SK-N-SH treated with all-trans-retinoic acid at 6 μM for 48 hours (cell line): ENCODE measurements at regions not wholly inside any gene's neighbourhood (a gene's known extent, or its start where the extent isn't known, plus 50 kb on each side); places are given as distances from the start of the nearest gene placed in this dataset.

Experiments used
- ARNTL ChIP-seq: fragments of 450-650 bp; formaldehyde crosslinking; IDR thresholded peaks from 2 replicates; pipeline ENCODE4 v1.5.0; 2020; ENCODE audit warnings: low read depth, mild to moderate bottlenecking, moderate library complexity, borderline replicate concordance
- CSDC2 ChIP-seq: fragments of 250-450 bp; sonication (Bioruptor Pico); IDR thresholded peaks from 2 replicates; pipeline ENCODE4 v1.5.0; 2020; ENCODE audit warnings: mild to moderate bottlenecking, moderate library complexity
- ESRRG ChIP-seq: fragments of 250-450 bp; sonication (Bioruptor Pico); IDR thresholded peaks from 2 replicates; pipeline ENCODE4 v1.6.1; 2021; ENCODE audit warnings: mild to moderate bottlenecking
- ISL1 ChIP-seq: fragments of 250-450 bp; sonication (Bioruptor Pico); IDR thresholded peaks from 2 replicates; pipeline ENCODE4 v2.1.2; 2022; ENCODE audit warnings: mild to moderate bottlenecking, moderate library complexity
- PPARA ChIP-seq: fragments of 250-450 bp; sonication (Bioruptor Pico); IDR thresholded peaks from 2 replicates; pipeline ENCODE4 v1.5.0; 2020; ENCODE audit warnings: mild to moderate bottlenecking, borderline replicate concordance
- RARB ChIP-seq: fragments of 250-450 bp; sonication (Bioruptor Pico); IDR thresholded peaks from 2 replicates; pipeline ENCODE4 v1.8.0; 2021; ENCODE audit warnings: mild to moderate bottlenecking, moderate library complexity
- TCF4 ChIP-seq: fragments of 250-450 bp; sonication (Bioruptor Pico); IDR thresholded peaks from 2 replicates; pipeline ENCODE4 v1.8.0; 2021; ENCODE audit warnings: mild to moderate bottlenecking, moderate library complexity, borderline replicate concordance
- TOX ChIP-seq: fragments of 250-450 bp; sonication (Bioruptor Pico); IDR thresholded peaks from 2 replicates; pipeline ENCODE4 v1.8.0; 2021; ENCODE audit warnings: mild to moderate bottlenecking, moderate library complexity, borderline replicate concordance
- ZFP3 ChIP-seq: fragments of 250-450 bp; sonication (Bioruptor Pico); IDR thresholded peaks from 2 replicates; pipeline ENCODE4 v1.5.0; 2020; ENCODE audit warnings: mild to moderate bottlenecking, moderate library complexity
- ZFP30 ChIP-seq: fragments of 450-650 bp; formaldehyde crosslinking; IDR thresholded peaks from 2 replicates; pipeline ENCODE4 v1.5.0; 2022; ENCODE audit warnings: mild to moderate bottlenecking, moderate library complexity
- ZNF565 ChIP-seq: fragments of 450-650 bp; formaldehyde crosslinking; conservative IDR thresholded peaks from 2 replicates; pipeline ENCODE4 v1.5.0; 2020; ENCODE audit warnings: low read depth, mild to moderate bottlenecking, moderate library complexity
- TF ChIP-seq, protein P1 (sequence below): fragments of 250-450 bp; sonication (Bioruptor Pico); IDR thresholded peaks from 2 replicates; pipeline ENCODE4 v1.8.0; 2020; ENCODE audit warnings: mild to moderate bottlenecking, moderate library complexity, borderline replicate concordance
- TF ChIP-seq, protein P2 (sequence below): fragments of 250-450 bp; sonication (Bioruptor Pico); IDR thresholded peaks from 2 replicates; pipeline ENCODE4 v1.5.0; 2020; ENCODE audit warnings: mild to moderate bottlenecking, moderate library complexity
- TF ChIP-seq, protein P3 (sequence below): fragments of 250-450 bp; sonication (Bioruptor Pico); IDR thresholded peaks from 2 replicates; pipeline ENCODE4 v1.8.0; 2021; ENCODE audit warnings: low read depth, mild to moderate bottlenecking, moderate library complexity, borderline replicate concordance

DNA sequence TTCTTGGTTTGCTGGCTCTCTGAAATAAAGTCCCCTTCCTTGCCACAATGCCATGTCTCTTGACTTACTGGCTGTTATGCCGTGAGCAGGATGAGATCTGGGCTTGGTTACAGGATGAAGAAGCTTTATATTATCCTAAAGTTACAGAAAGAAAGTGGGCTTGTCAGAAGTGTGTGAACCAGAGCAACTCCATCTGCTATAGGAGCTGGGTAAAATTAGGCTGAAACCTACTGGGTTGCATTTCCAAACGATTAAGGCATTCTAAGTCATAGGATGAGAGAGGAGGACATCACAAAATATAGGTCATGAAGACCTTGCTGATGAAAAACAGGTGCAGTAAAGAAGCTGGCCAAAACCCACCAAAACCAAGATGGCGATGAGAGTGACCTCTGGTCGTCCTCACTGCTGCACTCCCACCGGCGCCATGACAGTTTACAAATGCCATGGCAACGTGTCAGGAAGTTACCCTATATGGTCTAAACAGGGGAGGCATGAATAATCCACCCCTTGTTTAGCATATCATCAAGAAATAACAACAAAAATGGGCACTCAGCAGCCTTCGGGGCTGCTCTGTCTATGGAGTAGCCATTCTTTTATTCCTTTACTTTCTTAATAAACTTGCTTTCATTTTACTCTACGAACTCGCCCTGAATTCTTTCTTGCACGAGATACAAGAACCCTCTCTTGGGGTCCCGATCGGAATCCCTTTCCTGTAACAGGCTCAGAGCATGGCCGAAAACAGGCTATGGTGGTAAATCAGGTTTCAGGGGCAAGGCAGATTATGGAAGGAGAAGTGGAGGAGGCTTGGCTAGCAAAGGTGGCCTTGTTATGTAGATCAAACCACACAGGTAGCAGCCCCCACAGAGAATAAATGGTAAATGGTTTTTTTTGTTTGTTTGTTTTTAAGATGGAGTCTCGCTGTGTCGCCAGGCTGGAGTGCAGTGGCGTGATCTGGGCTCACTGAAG lies 81.3 kb upstream of the C16orf82 start:
- TF ChIP-seq, protein P1, sequence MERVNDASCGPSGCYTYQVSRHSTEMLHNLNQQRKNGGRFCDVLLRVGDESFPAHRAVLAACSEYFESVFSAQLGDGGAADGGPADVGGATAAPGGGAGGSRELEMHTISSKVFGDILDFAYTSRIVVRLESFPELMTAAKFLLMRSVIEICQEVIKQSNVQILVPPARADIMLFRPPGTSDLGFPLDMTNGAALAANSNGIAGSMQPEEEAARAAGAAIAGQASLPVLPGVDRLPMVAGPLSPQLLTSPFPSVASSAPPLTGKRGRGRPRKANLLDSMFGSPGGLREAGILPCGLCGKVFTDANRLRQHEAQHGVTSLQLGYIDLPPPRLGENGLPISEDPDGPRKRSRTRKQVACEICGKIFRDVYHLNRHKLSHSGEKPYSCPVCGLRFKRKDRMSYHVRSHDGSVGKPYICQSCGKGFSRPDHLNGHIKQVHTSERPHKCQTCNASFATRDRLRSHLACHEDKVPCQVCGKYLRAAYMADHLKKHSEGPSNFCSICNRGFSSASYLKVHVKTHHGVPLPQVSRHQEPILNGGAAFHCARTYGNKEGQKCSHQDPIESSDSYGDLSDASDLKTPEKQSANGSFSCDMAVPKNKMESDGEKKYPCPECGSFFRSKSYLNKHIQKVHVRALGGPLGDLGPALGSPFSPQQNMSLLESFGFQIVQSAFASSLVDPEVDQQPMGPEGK, result no peak
- TF ChIP-seq ZFP3 (CRISPR knock-in tag) (no peak), CSDC2 (CRISPR knock-in tag) (no peak), ZFP30 (CRISPR knock-in tag) (no peak), TCF4 (CRISPR knock-in tag) (no peak), ESRRG (CRISPR knock-in tag) (no peak), ZNF565 (CRISPR knock-in tag) (no peak), ARNTL (CRISPR knock-in tag) (no peak), TOX (CRISPR knock-in tag) (no peak), RARB (CRISPR knock-in tag) (no peak), PPARA (CRISPR knock-in tag) (no peak), ISL1 (no peak)
- TF ChIP-seq, protein P2, sequence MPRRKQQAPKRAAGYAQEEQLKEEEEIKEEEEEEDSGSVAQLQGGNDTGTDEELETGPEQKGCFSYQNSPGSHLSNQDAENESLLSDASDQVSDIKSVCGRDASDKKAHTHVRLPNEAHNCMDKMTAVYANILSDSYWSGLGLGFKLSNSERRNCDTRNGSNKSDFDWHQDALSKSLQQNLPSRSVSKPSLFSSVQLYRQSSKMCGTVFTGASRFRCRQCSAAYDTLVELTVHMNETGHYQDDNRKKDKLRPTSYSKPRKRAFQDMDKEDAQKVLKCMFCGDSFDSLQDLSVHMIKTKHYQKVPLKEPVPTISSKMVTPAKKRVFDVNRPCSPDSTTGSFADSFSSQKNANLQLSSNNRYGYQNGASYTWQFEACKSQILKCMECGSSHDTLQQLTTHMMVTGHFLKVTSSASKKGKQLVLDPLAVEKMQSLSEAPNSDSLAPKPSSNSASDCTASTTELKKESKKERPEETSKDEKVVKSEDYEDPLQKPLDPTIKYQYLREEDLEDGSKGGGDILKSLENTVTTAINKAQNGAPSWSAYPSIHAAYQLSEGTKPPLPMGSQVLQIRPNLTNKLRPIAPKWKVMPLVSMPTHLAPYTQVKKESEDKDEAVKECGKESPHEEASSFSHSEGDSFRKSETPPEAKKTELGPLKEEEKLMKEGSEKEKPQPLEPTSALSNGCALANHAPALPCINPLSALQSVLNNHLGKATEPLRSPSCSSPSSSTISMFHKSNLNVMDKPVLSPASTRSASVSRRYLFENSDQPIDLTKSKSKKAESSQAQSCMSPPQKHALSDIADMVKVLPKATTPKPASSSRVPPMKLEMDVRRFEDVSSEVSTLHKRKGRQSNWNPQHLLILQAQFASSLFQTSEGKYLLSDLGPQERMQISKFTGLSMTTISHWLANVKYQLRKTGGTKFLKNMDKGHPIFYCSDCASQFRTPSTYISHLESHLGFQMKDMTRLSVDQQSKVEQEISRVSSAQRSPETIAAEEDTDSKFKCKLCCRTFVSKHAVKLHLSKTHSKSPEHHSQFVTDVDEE, result no peak
- TF ChIP-seq, protein P3, sequence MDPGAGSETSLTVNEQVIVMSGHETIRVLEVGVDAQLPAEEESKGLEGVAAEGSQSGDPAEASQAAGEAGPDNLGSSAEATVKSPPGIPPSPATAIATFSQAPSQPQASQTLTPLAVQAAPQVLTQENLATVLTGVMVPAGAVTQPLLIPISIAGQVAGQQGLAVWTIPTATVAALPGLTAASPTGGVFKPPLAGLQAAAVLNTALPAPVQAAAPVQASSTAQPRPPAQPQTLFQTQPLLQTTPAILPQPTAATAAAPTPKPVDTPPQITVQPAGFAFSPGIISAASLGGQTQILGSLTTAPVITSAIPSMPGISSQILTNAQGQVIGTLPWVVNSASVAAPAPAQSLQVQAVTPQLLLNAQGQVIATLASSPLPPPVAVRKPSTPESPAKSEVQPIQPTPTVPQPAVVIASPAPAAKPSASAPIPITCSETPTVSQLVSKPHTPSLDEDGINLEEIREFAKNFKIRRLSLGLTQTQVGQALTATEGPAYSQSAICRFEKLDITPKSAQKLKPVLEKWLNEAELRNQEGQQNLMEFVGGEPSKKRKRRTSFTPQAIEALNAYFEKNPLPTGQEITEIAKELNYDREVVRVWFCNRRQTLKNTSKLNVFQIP (CRISPR knock-in tag), result no peak
